ENCODE measurements at regions not wholly inside any gene's neighbourhood (a gene's known extent, or its start where the extent isn't known, plus 50 kb on each side); places are given as distances from the start of the nearest gene placed in this dataset.

DNA sequence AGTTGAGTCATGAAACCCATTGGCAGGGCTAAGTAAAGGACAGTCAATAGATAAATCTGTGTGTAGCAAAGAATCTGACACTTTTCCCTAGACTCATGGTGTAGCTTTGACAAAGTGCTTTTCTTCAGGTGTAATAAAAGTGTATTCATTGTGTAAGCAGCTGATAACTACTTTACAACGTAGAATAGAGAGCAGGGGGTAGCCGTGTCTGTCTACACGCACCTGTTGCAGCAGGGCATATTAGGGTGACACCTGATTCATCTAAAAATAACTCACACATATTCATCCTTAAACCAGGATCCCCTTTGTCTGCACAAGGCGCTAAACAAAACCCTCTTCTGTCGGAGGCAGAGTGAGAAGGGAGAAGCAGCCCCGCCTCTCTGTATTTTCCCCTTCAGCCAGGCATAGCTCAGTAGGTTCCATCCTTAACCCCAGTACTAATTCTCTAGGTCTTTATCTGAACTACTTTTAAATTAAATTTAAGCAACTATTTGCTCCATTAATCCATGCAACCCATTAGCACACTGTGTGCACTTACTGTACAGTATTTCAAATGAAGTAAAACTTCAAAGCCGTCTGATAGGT lies 306.7 kb upstream of the SASH1 start:
- no peak overlapping the region for H3K4me3 ChIP-seq (ENCODE audit: low read depth in 1 of 2, low read length in 2 of 2)
- H3K9ac ChIP-seq (ENCODE audit: low read depth in 1 of 2, low read length in 2 of 2), result no peak overlapping the region
- H3K27me3 ChIP-seq (ENCODE audit: control insufficient read depth in 1 of 2, insufficient read depth in 2 of 2, low read length in 2 of 2), result no peaks in the 10 kb centered on the region
- H3K4me1 ChIP-seq (ENCODE audit: control insufficient read depth in 1 of 2, insufficient read depth in 2 of 2, low read length in 2 of 2), result no peaks in the 10 kb centered on the region
- H3K27ac ChIP-seq (ENCODE audit: low read depth, low read length), result no peak overlapping the region
- H3K36me3 ChIP-seq (ENCODE audit: control insufficient read depth in 1 of 2, insufficient read depth in 2 of 2, low read length in 2 of 2), result no peaks in the 10 kb centered on the region
- H3K9me3 ChIP-seq (ENCODE audit: control insufficient read depth in 1 of 2, low read length in 2 of 2), result no peaks in the 10 kb centered on the region

DNA sequence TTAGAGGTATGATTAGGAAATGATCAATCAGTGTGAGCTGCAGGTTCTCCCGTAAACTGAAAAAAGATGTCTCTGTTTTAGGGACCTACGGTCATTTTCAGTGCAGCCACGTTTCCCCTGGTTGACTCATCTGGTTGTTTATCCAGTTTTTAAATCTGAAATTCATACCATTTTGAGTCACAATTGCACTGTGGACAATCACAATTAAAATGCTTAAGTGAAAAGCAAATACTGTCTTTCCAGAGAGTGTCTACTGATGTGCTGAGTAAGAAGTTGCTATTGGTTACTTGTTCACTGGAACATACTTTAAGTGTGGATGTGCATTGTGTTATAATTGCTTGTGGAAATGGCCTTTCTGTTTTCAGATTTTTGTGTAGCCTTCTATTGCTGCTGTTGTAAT lies 305.1 kb upstream of the SASH1 start:
- Histone ChIP-seq H3K4me3 (ENCODE audit: low read depth in 1 of 2, low read length in 2 of 2) (no peak overlapping the region), H3K27ac (ENCODE audit: low read depth, low read length) (no peak overlapping the region), H3K36me3 (ENCODE audit: control insufficient read depth in 1 of 2, insufficient read depth in 2 of 2, low read length in 2 of 2) (no peaks in the 10 kb centered on the region), H3K9me3 (ENCODE audit: control insufficient read depth in 1 of 2, low read length in 2 of 2) (no peaks in the 10 kb centered on the region), H3K4me1 (ENCODE audit: control insufficient read depth in 1 of 2, insufficient read depth in 2 of 2, low read length in 2 of 2) (no peaks in the 10 kb centered on the region), H3K9ac (ENCODE audit: low read depth in 1 of 2, low read length in 2 of 2) (no peak overlapping the region), H3K27me3 (ENCODE audit: control insufficient read depth in 1 of 2, insufficient read depth in 2 of 2, low read length in 2 of 2) (no peaks in the 10 kb centered on the region)

DNA sequence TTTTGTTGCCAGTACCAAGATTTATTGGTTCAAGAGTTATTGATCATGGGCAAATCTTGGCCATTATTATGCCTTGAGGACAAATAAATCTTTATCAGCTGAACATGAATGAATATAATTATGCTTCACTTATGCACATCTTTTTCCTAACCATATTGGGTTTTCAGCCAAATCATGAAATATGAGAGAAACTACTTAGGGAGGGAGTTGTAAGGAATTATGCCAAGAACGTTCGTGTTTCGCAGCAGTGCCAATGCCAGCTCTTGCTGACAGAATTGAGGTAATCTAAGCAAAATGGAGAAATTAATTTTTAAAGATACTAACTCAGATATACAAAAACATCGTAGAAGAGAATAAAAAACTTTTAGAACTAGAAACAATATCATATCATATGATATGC lies 301.1 kb upstream of the SASH1 start:
- Histone ChIP-seq H3K27ac (ENCODE audit: low read depth, low read length) (no peak overlapping the region), H3K36me3 (ENCODE audit: control insufficient read depth in 1 of 2, insufficient read depth in 2 of 2, low read length in 2 of 2) (no peaks in the 10 kb centered on the region), H3K9ac (ENCODE audit: low read depth in 1 of 2, low read length in 2 of 2) (no peak overlapping the region), H3K4me1 (ENCODE audit: control insufficient read depth in 1 of 2, insufficient read depth in 2 of 2, low read length in 2 of 2) (no peaks in the 10 kb centered on the region), H3K4me3 (ENCODE audit: low read depth in 1 of 2, low read length in 2 of 2) (no peak overlapping the region), H3K9me3 (ENCODE audit: control insufficient read depth in 1 of 2, low read length in 2 of 2) (no peaks in the 10 kb centered on the region), H3K27me3 (ENCODE audit: control insufficient read depth in 1 of 2, insufficient read depth in 2 of 2, low read length in 2 of 2) (no peaks in the 10 kb centered on the region)

DNA sequence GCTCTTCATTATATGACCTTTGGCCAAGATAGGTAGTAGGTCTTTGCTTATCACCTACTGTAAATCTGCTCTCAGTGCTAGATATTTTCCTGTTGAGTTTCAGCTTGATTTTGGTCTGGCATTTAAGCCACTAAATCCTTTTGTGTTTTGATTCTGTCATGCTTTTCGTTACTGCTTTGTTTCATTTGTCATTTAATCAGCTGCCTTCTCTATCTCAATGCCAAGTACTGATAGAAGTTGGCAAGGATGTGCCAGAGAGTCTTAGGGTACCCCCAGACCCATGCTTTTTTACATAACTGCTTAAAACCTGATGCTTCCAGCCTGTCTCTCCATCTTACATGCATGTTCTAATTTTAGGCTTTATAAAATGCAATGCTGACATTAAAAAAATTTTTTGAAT lies 300.1 kb upstream of the SASH1 start:
- Histone ChIP-seq H3K4me3 (ENCODE audit: low read depth in 1 of 2, low read length in 2 of 2) (no peak overlapping the region), H3K4me1 (ENCODE audit: control insufficient read depth in 1 of 2, insufficient read depth in 2 of 2, low read length in 2 of 2) (no peaks in the 10 kb centered on the region)

DNA sequence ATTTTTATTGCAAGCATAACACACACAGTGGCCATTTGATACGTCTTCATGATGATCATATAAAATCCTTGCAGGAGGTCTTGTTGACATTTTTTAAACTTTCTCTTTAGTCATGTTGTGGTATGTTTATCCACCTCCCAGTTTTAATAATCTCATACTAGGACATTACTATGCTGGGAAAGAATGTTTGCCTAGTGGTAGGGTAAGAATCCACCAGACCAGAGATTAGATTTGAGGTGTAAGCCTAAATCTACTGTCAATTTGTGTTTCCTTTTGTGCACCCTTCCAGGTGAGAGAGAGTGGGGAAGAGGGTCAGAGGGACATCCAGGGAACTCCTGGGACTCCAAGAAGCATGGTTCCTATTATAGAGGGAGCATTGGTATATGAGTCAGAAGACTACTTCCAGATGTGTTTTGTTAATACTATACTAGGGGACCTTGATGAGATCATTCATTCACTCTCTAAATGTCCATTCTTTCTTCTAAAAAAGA lies 298.3 kb upstream of the SASH1 start:
- no peaks in the 10 kb centered on the region for H3K9me3 ChIP-seq (ENCODE audit: control insufficient read depth in 1 of 2, low read length in 2 of 2)
- H3K27me3 ChIP-seq (ENCODE audit: control insufficient read depth in 1 of 2, insufficient read depth in 2 of 2, low read length in 2 of 2), result no peaks in the 10 kb centered on the region
- H3K9ac ChIP-seq (ENCODE audit: low read depth in 1 of 2, low read length in 2 of 2), result no peak overlapping the region
- no peaks in the 10 kb centered on the region for H3K4me1 ChIP-seq (ENCODE audit: control insufficient read depth in 1 of 2, insufficient read depth in 2 of 2, low read length in 2 of 2)
- H3K36me3 ChIP-seq (ENCODE audit: control insufficient read depth in 1 of 2, insufficient read depth in 2 of 2, low read length in 2 of 2), result no peaks in the 10 kb centered on the region
- no peak overlapping the region for H3K4me3 ChIP-seq (ENCODE audit: low read depth in 1 of 2, low read length in 2 of 2)
- H3K27ac ChIP-seq (ENCODE audit: low read depth, low read length), result no peak overlapping the region

More for the DNA sequence above, 300.1 kb upstream of the SASH1 start:
- Histone ChIP-seq H3K9ac (ENCODE audit: low read depth in 1 of 2, low read length in 2 of 2) (no peak overlapping the region), H3K36me3 (ENCODE audit: control insufficient read depth in 1 of 2, insufficient read depth in 2 of 2, low read length in 2 of 2) (no peaks in the 10 kb centered on the region), H3K27ac (ENCODE audit: low read depth, low read length) (no peak overlapping the region), H3K27me3 (ENCODE audit: control insufficient read depth in 1 of 2, insufficient read depth in 2 of 2, low read length in 2 of 2) (no peaks in the 10 kb centered on the region), H3K9me3 (ENCODE audit: control insufficient read depth in 1 of 2, low read length in 2 of 2) (no peaks in the 10 kb centered on the region)

DNA sequence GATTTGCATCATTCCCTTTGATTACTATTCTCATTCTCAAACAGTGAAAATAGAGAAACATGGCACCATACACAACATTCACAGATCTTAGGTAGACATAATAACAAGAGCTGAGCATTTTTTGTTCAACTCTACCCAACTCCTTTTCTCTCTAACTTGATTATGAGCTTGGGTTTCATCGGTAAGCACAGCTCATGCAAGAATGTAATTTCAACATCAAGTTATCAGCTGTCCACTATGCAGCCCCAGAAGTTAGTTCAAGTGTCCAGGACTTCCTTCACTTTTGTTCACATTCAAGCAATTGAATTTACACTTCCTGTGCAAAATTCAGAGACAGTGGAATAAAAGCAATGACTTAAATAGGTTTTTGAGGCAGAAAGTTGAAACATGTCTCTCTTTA lies 297.7 kb upstream of the SASH1 start:
- Histone ChIP-seq H3K9me3 (ENCODE audit: control insufficient read depth in 1 of 2, low read length in 2 of 2) (no peaks in the 10 kb centered on the region), H3K36me3 (ENCODE audit: control insufficient read depth in 1 of 2, insufficient read depth in 2 of 2, low read length in 2 of 2) (no peaks in the 10 kb centered on the region), H3K27ac (ENCODE audit: low read depth, low read length) (no peak overlapping the region), H3K27me3 (ENCODE audit: control insufficient read depth in 1 of 2, insufficient read depth in 2 of 2, low read length in 2 of 2) (no peaks in the 10 kb centered on the region), H3K9ac (ENCODE audit: low read depth in 1 of 2, low read length in 2 of 2) (no peak overlapping the region), H3K4me3 (ENCODE audit: low read depth in 1 of 2, low read length in 2 of 2) (no peak overlapping the region), H3K4me1 (ENCODE audit: control insufficient read depth in 1 of 2, insufficient read depth in 2 of 2, low read length in 2 of 2) (no peaks in the 10 kb centered on the region)

DNA sequence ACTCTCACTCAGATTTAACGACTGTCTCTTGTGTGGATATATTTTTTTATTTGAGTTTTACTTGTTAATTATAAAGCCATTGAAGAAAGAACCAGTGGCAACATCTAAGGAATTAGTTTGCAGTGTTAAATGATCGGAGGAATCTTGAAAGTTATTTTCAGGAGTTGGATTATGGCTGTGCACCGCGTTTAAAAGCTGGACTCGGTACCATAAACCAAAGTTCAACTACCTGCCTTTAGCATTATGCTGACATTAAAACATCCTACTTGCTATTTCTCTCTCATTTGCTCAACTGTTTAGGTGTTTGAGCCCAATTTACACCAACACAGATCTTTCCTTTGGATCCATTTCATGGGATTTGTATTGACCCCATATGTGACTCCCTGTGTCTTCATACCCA lies 289.4 kb upstream of the SASH1 start:
- Histone ChIP-seq H3K4me1 (ENCODE audit: control insufficient read depth in 1 of 2, insufficient read depth in 2 of 2, low read length in 2 of 2) (no peaks in the 10 kb centered on the region), H3K9ac (ENCODE audit: low read depth in 1 of 2, low read length in 2 of 2) (no peak overlapping the region), H3K27ac (ENCODE audit: low read depth, low read length) (no peak overlapping the region), H3K9me3 (ENCODE audit: control insufficient read depth in 1 of 2, low read length in 2 of 2) (no peaks in the 10 kb centered on the region), H3K4me3 (ENCODE audit: low read depth in 1 of 2, low read length in 2 of 2) (no peak overlapping the region), H3K27me3 (ENCODE audit: control insufficient read depth in 1 of 2, insufficient read depth in 2 of 2, low read length in 2 of 2) (no peaks in the 10 kb centered on the region), H3K36me3 (ENCODE audit: control insufficient read depth in 1 of 2, insufficient read depth in 2 of 2, low read length in 2 of 2) (no peaks in the 10 kb centered on the region)

DNA sequence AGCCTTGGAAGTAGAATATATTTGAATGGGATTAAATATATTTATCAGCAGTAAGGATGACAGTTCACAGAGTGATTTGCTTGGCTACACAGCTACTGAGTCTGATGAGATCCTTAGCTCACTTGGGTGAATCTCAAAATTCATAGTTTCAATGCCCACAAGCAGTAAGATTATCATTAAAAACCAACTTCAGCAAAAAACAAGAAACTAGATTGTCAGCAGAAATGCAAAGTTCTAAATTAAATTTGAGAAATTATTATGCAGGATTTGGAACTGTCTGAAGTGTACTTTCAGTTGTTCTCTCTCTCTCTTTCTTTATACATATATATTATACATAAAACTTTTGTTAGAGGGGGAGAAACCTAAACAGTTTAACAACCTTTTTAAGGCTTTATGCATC lies 288.8 kb upstream of the SASH1 start:
- Histone ChIP-seq H3K9me3 (ENCODE audit: control insufficient read depth in 1 of 2, low read length in 2 of 2) (no peaks in the 10 kb centered on the region), H3K27me3 (ENCODE audit: control insufficient read depth in 1 of 2, insufficient read depth in 2 of 2, low read length in 2 of 2) (no peaks in the 10 kb centered on the region), H3K4me1 (ENCODE audit: control insufficient read depth in 1 of 2, insufficient read depth in 2 of 2, low read length in 2 of 2) (no peaks in the 10 kb centered on the region), H3K27ac (ENCODE audit: low read depth, low read length) (no peak overlapping the region), H3K36me3 (ENCODE audit: control insufficient read depth in 1 of 2, insufficient read depth in 2 of 2, low read length in 2 of 2) (no peaks in the 10 kb centered on the region), H3K4me3 (ENCODE audit: low read depth in 1 of 2, low read length in 2 of 2) (no peak overlapping the region), H3K9ac (ENCODE audit: low read depth in 1 of 2, low read length in 2 of 2) (no peak overlapping the region)

DNA sequence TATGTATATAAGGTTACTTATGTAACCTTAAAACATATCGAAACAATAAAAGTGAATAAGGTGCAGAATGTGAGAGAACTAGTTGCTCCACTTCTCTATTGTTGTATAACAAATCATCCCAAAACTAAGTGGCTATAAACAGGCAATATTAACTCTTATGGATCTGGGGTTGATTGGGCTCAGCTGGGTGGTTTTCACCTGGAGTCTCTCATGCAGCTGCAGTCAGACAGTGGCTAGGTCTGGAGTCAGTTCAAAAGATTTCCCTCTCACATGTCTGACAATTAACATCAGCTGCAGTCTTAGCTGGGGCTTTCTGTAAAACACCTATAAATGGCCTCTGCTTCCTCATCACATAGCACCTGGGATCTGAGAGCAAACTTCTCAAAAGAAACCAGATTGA lies 288.4 kb upstream of the SASH1 start:
- Histone ChIP-seq H3K36me3 (ENCODE audit: control insufficient read depth in 1 of 2, insufficient read depth in 2 of 2, low read length in 2 of 2) (no peaks in the 10 kb centered on the region), H3K4me1 (ENCODE audit: control insufficient read depth in 1 of 2, insufficient read depth in 2 of 2, low read length in 2 of 2) (no peaks in the 10 kb centered on the region), H3K27me3 (ENCODE audit: control insufficient read depth in 1 of 2, insufficient read depth in 2 of 2, low read length in 2 of 2) (no peaks in the 10 kb centered on the region), H3K9ac (ENCODE audit: low read depth in 1 of 2, low read length in 2 of 2) (no peak overlapping the region), H3K9me3 (ENCODE audit: control insufficient read depth in 1 of 2, low read length in 2 of 2) (peaks cover 0 to 2% of the 10 kb centered on the region in 2 donors), H3K27ac (ENCODE audit: low read depth, low read length) (no peak overlapping the region), H3K4me3 (ENCODE audit: low read depth in 1 of 2, low read length in 2 of 2) (no peak overlapping the region)

DNA sequence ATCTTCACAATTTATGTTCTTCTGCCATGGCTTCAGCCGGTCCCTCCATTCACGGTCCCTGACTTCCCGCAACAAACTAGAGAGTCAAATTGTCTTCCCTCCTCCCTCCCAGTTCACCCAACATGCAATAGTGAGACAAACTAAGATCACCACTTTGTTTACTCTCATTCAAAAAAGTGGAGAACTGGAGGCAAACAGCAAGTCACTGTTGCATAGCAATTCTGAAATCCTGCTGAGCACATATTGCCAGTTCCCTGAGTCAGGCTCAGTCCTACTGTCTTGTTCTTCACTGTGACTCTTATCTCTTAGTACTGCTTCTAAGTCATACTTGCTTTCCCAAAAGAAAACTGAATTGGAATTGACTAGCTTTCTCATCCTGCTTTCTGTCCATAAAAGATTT lies 287.2 kb upstream of the SASH1 start:
- Histone ChIP-seq H3K27ac (ENCODE audit: low read depth, low read length) (no peak overlapping the region), H3K4me1 (ENCODE audit: control insufficient read depth in 1 of 2, insufficient read depth in 2 of 2, low read length in 2 of 2) (no peaks in the 10 kb centered on the region), H3K9me3 (ENCODE audit: control insufficient read depth in 1 of 2, low read length in 2 of 2) (peaks cover 0 to 8% of the 10 kb centered on the region in 2 donors), H3K4me3 (ENCODE audit: low read depth in 1 of 2, low read length in 2 of 2) (no peak overlapping the region), H3K27me3 (ENCODE audit: control insufficient read depth in 1 of 2, insufficient read depth in 2 of 2, low read length in 2 of 2) (no peaks in the 10 kb centered on the region), H3K9ac (ENCODE audit: low read depth in 1 of 2, low read length in 2 of 2) (no peak overlapping the region), H3K36me3 (ENCODE audit: control insufficient read depth in 1 of 2, insufficient read depth in 2 of 2, low read length in 2 of 2) (no peaks in the 10 kb centered on the region)

DNA sequence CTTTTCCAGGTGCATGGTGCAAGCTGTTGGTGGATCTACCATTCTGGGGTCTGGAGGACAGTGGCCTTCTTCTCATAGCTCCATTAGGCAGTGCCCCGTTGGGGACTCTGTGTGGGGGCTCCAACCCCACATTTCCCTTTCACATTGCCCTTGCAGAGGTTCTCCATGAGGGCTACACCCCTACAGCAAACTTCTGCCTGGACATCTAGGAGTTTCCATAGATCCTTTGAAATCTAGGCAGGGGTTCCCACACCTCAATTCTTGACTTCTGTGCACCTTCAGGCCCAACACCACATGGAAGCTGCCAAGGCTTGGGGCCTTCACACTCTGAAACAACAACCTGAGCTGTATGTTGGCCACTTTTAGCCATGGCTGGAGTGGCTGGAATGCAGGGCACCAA lies 282.8 kb upstream of the SASH1 start:
- H3K9me3 ChIP-seq (ENCODE audit: control insufficient read depth in 1 of 2, low read length in 2 of 2), result peaks cover 0 to 8% of the 10 kb centered on the region in 2 donors
- no peaks in the 10 kb centered on the region for H3K4me1 ChIP-seq (ENCODE audit: control insufficient read depth in 1 of 2, insufficient read depth in 2 of 2, low read length in 2 of 2)
- H3K36me3 ChIP-seq (ENCODE audit: control insufficient read depth in 1 of 2, insufficient read depth in 2 of 2, low read length in 2 of 2), result no peaks in the 10 kb centered on the region
- no peak overlapping the region for H3K9ac ChIP-seq (ENCODE audit: low read depth in 1 of 2, low read length in 2 of 2)
- H3K27me3 ChIP-seq (ENCODE audit: control insufficient read depth in 1 of 2, insufficient read depth in 2 of 2, low read length in 2 of 2), result no peaks in the 10 kb centered on the region
- H3K27ac ChIP-seq (ENCODE audit: low read depth, low read length), result no peak overlapping the region
- no peak overlapping the region for H3K4me3 ChIP-seq (ENCODE audit: low read depth in 1 of 2, low read length in 2 of 2)

All from duodenal mucosa (tissue), 2 donors.